Peyer's patch (tissue), 4 donors: ENCODE measurements at regions not wholly inside any gene's neighbourhood (a gene's known extent, or its start where the extent isn't known, plus 50 kb on each side); places are given as distances from the start of the nearest gene placed in this dataset.

Experiments used
- CTCF ChIP-seq, 6 experiments: fragments of 450-650 bp in 4 of 6; fragments of 200-600 bp in 2 of 6; sonication (generic) in 1 of 6; IDR thresholded peaks; one replicate each; pipeline ENCODE4 v1.5.1; 2017 to 2019; ENCODE audit warnings: antibody characterized with exemption in 6 of 6, mild to moderate bottlenecking in 3 of 6, moderate library complexity in 1 of 6
- POLR2A ChIP-seq, 2 donors: fragments of 450-650 bp; IDR thresholded peaks; one replicate each; pipeline ENCODE4 v1.5.1; 2017; ENCODE audit warnings: antibody characterized with exemption in 2 of 2, mild to moderate bottlenecking in 2 of 2, moderate library complexity in 2 of 2

GRCh38 chr7:85737426-85737825 lies 550.6 kb upstream of the SEMA3D start:
- no peak for TF ChIP-seq POLR2A (IDR thresholded peaks at IDR 0.05)
- no peak for TF ChIP-seq CTCF (IDR thresholded peaks at IDR 0.05)
